ENCODE measurements at regions not wholly inside any gene's neighbourhood (a gene's known extent, or its start where the extent isn't known, plus 50 kb on each side); places are given as distances from the start of the nearest gene placed in this dataset.

DNA sequence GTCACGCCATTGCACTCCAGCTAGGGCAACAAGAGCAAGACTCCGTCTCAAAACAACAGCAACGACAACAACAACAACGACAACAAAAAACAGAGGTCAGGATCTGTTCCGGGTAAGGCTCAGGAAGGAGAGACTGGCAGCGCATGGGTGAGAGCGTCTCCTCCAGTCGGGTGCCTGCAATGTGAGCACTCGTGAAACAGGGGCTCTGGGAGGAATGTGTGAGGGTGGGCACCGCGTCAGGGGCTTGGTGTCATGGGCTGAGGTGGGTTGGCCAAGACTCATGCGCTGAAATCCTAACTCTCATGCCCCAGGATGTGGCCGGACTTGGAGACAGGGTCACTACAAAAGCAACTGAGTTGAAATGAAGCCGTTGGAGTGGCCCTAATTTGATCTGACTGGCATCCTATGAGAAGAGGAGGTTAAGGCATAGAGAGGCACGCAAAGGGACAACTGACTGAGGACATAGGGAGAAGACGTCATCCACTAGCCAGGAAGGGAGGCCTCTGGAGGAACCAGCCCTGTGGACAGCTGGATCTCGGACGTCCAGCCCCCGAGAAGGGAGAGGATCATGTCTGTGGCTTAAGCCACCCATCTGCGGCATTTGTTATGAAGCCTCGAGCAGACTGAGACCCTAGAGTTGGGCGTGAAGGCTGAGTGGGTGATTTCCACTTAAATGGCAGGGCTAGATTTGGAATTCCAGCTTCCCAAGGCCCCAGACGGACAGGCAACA, 241.5 kb upstream of the PITRM1 start:
- DNase-seq (ENCODE audit: low read depth, low spot score): no peak

DNA sequence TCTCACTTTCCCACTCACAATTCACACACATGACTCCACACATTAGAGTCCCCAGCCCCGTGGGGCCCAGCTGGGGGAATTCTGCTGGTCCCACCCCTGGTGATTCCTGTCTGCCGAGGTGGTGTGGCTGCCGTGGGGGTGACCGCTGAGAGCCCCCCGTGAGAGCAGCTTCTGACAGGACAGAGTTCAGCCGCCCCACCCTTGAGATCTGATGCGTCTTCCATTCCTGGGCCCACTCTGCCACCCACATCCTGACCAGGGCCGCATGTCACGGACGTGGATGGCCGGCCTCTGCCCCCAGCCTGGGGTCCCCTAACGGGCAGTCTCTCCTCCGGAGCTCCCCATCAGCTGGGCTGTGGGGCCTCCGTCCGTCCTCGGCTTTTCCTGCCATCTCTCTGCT, 240.1 kb upstream of the PITRM1 start:
- DNase-seq (ENCODE audit: low read depth, low spot score): no peak

DNA sequence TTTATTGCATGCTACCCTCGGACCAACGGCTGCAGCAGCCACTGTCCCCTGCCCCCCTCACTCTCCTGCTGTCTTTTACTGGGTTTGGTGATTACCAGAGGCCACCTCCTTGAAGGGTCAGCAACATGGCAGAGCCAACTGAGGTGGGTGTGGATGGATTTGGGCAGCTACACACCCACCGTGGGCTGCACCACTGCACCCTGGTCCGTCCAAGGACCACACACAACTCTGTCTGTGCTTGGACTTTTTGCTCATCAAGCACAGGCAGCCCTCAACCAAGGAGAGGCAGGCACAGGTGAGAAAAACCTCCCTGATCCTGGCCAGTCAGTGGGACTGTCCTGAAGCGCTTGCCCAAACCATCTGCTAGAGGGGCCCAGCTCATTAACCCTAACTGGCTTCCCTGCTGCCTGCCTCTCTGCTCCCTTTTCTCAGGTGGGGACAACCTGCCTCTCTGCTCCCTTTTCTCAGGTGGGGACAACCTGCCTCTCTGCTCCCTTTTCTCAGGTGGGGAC, 239.5 kb upstream of the PITRM1 start:
- no peak for DNase-seq (ENCODE audit: low read depth, low spot score)

DNA sequence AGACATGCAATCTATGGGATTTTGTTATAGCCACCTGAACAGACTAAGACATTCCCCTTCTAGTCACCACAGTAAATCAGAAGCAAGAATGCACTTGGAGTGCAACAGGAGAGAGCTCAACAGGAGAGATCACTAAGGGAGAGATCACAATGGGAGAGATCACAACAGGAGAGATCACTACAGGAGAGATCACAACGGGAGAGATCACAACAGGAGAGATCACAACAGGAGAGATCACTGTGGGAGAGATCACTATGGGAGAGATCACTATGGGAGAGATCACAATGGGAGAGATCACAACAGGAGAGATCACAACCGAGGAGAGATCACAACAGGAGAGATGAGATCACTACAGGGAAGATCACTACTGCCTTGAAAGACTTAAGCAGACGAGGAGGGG, 238.5 kb upstream of the PITRM1 start:
- no peak for DNase-seq (ENCODE audit: low read depth, low spot score)

DNA sequence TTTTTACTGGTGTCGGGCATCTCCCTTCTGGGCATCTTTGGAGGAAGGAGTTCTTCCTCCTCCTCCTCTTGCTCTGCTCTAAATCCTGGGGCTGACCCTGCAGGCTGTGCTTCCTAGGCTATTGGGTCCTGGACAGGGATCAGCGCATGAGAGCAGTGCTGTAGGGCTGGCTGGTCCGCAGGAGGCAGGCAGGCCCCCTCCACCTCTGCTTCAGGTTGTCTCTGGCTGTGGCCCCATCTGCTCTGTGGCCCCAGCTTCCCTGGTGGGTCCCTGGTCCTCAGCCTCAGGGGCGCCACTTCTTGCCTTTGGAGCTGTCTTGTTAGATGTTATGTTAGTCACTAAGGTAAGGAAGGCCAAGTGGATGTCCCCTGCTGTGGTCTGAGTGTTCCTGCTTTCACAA, 237.3 kb upstream of the PITRM1 start:
- DNase-seq (ENCODE audit: low read depth, low spot score): no peak

DNA sequence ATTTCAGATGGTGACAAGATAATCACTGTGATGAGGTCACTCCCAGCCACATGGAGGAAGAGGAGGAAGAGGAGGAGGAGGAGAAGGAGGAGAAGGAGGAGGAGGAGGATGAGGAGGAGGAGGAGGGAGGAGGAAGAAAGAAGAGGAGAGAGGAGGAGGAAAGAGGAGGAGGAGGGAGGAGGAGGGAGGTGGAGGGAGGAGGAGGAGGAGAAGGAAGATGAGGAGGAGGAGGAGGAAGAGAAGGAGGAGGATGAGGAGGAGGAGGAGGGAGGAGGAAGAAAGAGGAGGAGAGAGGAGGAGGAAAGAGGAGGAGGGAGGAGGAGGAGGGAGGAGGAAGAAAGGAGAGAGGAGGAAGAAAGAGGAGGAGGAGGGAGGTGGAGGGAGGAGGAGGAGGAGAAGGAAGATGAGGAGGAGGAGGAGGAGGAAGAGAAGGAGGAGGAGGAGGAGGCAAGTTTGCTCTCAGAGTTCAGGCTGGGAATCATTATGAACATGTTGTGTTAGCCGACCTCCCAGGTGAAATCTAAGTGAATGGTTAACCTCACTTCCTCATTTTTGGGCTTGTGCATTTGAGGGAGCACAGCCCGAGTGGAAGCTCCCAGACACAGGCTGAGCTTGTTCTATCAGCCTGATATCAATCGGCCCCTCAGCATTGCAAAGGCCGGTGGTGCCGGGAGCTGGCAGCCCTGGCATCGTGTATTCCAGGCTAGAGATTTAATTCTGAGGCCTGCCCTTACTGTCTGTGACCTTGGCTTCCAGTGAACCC, 236.2 kb upstream of the PITRM1 start:
- no peak for DNase-seq (ENCODE audit: low read depth, low spot score)

DNA sequence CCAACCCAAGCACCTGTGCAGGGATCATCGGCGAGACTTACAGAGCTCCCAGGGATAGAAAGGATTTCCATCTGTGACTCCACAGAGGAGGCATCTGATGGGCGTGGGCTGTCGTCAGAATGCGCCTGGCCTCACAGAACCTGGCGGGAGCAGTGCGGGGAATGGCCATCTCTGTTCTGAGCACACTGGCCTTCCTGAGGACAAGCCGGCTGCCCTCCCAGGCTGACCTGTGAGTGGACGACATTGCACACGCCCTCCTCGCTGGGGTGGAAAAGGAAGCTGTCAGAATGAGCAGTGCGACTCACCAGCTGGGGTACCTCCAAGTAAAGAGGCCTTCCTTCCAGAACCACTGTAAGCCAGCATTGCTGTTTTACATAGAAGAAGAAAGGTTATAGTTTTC, 234.6 kb upstream of the PITRM1 start:
- no peak for DNase-seq (ENCODE audit: low read depth, low spot score)

DNA sequence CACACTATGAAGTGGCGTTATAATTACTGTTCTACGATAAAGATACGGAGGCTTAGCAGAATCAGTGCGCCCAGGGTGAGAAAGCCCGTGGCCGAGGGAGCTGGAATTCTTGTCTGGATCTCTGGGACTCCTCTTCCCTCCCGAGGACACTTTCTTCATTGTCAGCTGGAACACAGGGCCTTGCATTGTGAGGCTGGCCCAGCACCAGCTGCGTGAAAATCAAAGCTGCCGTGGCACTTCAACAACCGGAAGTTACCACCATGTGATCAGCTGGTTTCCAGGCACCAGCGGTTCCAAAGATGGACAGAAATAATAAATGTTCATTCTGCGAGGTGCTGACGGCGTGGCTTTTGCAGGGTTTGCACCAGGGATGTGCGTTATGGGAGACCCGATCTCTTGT, 234.0 kb upstream of the PITRM1 start:
- DNase-seq (ENCODE audit: low read depth, low spot score): no peak

DNA sequence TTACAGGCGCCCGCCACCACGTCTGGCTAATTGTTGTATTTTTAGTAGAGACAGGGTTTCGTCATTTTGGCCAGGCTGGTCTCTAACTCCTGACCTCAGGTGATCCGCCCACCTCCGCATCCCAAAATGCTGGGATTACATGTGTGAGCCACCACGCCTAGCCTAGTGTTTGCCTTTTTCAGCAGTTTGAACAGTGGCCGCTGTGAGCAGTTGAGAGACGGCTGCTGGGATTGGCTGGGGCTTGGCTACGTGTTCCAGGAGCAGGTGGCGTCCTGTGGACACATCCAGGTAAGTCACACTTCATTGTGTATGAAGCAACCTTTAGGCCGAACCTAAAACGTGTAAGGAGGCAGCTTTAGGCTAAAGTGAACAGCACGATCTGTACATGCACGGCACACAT, 231.8 kb upstream of the PITRM1 start:
- no peak for DNase-seq (ENCODE audit: low read depth, low spot score)

DNA sequence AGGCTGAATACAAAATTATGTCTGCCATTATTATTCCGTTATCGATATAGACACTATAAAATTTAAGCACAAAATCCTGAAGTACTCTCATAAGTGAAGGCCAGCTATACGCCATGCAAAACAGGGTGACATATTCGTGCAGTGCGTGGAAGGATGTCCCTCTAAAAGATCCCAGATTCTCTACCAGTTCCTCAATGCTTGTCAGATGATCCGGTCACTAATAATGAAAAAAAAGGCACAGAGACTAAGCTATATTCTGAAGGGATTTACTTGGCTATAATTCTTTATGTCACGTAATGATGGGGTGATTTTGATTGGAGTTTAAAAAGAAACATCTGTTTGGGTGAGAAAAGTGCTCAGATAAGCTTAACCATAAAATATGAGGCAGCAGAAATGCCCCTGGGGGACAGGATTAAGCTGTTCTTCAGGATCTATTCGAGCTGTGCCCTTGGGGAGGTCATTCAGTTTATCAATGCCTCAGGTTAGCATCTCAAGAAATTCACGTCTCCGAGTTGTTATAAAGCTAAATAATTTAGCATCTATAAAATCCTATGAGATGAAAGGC, 229.7 kb upstream of the PITRM1 start:
- no peak for DNase-seq (ENCODE audit: low read depth, low spot score)

DNA sequence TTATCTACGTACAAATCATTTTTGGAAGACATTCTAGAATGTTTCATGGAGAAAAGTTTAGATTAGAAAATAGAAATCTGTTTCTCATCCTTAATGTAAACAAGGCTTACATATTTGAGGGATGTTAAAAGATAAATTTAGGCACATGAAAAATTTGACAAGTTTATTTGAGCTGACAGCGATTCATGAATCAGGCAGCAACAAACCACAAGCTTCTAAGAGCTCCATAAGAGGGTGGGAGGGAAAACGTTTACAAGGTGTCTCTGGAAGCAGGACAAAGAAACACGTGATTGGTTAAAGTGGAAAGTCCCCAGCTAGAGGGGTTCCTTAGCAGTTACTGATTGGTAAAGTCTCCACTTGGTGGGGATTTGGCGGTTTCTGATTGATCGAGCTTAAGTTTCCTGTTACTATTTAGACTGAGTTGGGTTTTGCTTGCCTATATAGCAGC, 228.9 kb upstream of the PITRM1 start:
- no peak for DNase-seq (ENCODE audit: low read depth, low spot score)

DNA sequence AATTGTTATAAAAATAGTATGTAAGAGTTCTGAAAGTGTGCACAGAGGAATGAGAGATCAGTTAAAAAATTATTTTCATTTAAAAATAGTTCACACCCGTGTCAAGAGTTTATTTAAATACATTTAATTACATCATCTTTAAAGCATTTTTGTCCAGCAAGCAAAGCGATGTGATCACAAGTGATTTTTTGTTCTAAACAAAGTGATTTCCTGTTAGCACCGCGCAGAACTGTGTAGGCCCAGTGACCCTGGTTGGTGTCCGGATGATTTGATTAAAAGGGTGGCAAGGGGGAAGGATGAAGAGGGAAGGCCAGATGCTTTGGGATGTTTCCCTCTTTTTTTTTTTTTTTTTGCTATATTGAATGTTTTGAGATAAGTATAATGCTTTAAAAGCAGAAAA, 227.8 kb upstream of the PITRM1 start:
- DNase-seq (ENCODE audit: low read depth, low spot score): no peak

DNA sequence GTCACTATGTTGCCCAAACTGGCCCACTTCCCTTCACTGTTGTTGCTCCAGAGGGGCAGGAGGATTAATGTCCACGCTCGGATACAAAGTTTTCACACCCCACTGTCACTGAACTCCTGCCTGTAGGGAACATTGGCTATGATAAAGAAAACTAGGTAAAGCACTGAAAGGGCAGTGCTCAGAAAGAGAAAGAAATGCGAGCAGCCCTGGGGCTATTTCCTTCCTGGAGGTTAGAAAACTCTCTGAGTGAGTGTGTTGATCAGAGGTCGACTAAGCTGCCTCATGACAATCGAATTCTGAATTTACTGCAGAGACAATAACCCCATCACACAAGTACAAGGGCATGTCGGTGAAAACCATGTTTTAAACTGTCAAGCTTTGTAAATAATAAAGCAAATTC, 227.2 kb upstream of the PITRM1 start:
- no peak for DNase-seq (ENCODE audit: low read depth, low spot score)

DNA sequence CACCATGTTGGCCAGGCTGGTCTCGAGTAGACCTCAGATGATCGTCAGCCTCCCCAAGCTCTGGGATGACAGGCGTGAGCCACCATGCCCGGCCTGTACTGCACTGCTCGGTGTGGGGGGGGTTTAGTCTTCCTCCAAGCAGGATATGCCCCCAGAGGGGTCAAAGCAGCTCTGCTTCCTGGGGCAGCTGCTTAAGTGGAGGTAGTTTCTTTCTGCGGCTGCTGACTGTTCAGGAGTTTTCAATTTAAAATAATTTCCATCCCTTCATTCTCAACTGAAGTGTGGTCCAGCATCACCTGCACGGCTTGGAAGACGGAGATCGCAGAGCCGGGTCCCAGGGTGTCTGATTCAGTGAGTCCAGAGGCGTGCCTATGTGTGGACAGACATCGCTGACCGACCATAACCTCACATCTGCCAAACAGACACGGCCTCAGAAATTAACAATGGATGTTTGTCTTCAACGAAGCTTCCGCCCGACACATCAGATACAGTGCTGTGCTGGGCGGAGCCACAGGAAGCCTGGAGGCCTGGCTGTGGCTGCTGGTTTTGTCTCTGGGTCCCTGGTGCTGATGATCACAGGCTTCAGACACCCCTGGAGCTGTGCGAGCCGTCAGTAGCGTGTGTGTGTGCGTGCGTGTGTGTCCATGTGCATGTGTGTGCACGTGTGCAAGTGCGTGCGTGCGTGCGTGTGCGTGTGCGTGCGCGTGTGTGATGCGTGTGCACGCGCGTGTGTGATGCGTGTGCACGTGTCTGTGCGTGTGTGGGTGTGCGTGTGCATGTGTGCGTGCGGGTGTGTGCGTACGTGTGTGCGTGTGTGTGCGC, 226.5 kb upstream of the PITRM1 start:
- DNase-seq (ENCODE audit: low read depth, low spot score): no peak

DNA sequence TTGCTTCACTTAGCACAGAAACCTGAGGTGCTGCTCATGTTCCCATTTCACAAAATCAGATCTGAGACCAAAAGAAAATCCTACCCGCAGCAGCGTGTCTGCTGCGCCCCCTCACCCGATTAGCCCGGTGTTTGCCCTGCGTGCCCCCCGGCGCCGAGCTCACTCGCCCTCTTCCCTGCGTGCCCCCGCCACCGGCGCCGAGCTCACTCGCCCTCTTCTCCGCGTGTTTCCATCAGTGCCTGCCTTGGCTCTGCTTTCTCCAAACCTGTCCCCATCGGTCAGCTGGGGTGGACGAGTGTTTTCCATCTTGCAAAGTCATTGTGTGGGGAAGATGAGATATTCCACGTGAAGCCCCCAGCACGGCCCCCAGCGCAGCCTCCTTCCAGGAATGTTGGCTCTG, 225.3 kb upstream of the PITRM1 start:
- DNase-seq (ENCODE audit: low read depth, low spot score): no peak

DNA sequence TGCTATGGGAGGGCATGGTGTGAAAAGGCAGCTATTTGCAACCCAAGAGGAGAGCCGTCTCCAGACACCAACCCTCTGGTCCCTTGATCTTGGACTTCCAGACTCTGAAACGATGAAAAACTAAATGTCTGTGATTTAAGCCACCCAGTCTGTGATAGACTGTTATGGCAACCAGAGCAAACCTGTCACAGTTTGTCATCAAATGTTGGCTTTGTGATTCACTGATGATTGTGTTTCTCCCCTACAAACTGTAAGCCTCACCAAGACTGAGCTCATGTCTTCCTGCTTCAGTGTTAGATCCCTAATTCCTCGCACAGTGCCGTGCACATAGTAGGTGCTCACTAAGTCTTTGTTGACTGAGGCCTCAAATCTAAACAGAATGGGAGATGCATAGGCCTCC, 224.6 kb upstream of the PITRM1 start:
- no peak for DNase-seq (ENCODE audit: low read depth, low spot score)

DNA sequence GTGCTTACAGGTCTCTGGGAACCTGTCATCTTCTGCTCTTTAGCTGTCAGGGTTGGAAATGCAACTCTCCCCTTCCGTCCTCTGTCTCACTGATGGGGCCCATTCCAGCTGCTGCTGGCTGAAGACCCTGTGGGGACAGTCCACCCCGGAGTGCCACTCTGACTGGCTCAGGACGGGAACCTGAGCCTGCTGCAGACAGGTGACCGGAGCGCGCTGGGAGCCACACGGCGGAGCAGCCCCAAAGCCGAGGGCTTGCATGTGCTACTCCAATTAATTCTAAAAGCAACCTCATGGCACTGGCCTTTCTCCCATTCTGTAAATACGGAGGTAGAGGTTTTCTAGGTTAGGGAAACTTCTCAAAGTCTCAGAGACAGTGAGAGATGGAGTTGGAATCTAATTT, 223.5 kb upstream of the PITRM1 start:
- DNase-seq (ENCODE audit: low read depth, low spot score): no peak

DNA sequence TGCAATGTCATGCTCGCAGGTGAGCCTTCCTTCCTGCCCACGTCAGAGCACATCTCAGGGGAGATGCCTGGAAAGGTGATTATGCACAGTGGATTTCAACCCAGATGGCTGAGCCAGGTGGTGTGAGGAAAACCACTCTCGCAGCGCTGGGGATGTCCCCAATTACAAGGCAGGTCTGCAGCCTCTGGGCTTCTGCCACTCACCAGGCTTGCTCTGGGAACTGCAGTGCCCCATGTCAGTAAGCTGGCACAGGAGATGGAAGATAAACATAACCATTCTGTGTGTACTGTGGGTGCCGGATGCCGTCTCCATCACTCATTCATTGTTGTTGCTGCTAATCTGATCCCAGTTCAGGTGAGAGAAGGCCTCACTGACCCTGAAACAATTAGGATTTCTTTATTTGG, 222.9 kb upstream of the PITRM1 start:
- no peak for DNase-seq (ENCODE audit: low read depth, low spot score)

DNA sequence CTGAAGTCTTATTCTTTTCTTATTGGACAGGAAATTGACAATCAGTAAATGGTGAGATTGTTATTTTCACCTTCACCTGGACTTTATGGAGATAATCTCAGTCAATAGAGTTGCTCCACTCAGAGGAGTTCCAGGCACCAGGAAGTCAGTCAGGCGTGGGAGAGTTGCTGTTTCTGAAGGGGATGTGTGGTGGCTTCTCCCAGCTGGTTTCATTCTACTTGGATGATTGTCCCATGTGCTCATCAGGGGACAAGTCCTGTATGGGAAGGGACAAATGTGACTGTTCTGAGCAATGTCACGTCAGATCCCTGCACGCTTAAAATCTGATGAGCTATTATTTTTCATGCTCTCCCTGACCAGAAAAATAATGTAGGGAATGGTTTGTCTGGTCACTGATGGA, 222.5 kb upstream of the PITRM1 start:
- no peak for DNase-seq (ENCODE audit: low read depth, low spot score)

DNA sequence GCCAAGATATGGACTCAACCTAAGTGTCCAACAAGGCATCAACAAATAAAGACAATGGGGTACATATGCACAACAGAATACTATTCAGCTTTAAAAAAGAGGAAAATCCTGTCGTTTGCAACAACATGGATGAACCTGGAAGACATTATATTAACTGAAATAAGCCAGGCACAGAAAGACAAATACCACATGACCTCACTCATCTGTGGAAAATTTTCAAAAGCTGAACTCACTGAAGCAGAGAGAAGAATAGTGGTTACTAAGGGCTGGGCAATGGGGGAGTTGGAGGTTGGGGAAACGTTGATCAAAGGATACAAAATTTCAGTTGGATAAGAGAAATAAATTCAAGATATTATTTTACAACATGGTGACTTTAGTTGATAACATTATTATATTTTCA, 221.4 kb upstream of the PITRM1 start:
- DNase-seq (ENCODE audit: low read depth, low spot score): no peak

DNA sequence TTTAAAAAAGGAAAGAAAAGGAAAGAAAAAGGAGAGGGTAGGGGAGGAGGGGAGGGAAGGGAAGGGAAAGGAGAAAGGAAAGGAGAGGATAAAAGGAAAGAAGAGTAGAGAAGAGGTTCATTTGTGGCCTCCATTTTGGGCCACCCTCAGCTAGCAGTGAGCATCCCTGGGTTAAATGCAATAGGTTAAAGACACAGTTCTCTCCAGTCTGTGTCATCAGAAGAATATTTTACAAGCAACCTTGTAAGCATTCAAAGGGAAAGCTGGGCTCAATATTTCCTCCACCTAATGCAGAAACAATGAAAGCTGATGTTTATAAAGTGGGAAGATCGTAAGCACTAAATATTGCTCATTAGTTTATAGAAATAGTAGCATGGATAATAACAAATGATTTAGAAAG, 219.1 kb upstream of the PITRM1 start:
- DNase-seq (ENCODE audit: low read depth, low spot score): no peak

DNA sequence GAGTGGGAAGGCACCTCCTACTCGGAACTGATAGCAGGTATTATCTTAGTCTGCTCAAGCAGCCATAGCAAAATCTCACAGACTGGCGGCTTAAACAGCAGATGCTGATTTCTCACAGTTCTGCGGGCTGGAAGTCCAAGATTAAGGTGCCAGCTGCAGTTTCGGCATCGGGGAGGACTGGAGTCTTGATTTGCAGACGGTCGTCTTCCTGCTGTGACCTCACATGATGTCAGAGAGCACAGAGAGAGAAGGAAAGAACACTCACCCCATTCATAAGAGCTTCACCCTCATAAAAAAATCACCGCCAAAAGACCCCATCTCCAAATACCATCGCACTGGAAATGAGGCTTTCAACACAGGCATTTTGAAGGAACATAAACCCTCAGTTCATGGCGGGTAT, 216.5 kb upstream of the PITRM1 start:
- no peak for DNase-seq (ENCODE audit: low read depth, low spot score)
